ENCODE measurements at regions not wholly inside any gene's neighbourhood (a gene's known extent, or its start where the extent isn't known, plus 50 kb on each side); places are given as distances from the start of the nearest gene placed in this dataset.

DNA sequence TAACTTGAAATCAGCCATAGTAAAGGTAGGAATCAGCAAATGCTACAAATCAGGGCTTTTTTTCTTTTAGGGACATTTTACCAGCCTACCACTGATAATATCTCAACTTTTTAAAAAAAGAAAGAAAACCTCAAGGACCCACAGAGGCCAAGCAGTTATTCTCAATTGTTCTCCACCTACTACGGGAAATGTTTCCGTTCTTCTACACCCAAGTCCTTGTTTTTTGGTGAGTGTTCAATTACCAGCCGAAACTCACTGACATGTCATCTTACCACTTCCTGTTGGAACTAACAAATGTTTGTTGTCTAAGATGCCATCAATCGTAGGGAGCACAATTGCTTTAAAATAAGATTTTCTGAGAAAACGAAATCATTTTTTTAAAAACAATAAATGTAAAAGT, 50.2 kb upstream of the CDK1 start:
- no peaks in the 10 kb centered on the region for H3K36me3 ChIP-seq (ENCODE audit: insufficient read depth)
- no peak overlapping the region for H3K27ac ChIP-seq (ENCODE audit: low read depth)
- H3K4me3 ChIP-seq (ENCODE audit: low read depth, low read length) = no peak overlapping the region
- no peaks in the 10 kb centered on the region for H3K4me1 ChIP-seq (ENCODE audit: insufficient read depth)
- WGBS = 83% methylated on average over 5 of the region's 5 CpGs
- no peak for DNase-seq (ENCODE audit: extremely low spot score)

DNA sequence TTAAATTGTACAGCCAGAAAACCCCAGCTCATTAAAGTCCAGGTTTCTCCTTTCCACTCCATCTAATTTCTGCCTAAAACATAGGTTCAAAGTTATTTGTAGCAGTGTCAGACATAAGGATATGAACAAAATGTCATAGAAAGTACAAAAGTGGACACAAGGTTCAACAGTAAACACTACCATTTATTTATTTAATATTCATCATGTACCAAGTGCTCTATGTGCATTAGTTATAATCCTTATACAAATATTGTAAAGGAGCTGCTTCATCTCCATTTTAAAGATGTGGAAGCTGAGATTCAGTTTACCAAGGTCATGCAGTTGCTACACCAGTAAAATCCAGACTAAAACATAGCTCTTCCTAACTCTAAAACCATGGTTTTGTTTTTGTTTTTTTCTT, 52.0 kb upstream of the CDK1 start:
- no peaks in the 10 kb centered on the region for H3K36me3 ChIP-seq (ENCODE audit: insufficient read depth)
- no peak for DNase-seq (ENCODE audit: extremely low spot score)
- H3K27ac ChIP-seq (ENCODE audit: low read depth) = no peak overlapping the region

GRCh38 chr10:60722623-60723022, 55.7 kb upstream of the CDK1 start:
- WGBS = 85% methylated on average over 3 of the region's 3 CpGs
- Histone ChIP-seq H3K27ac (ENCODE audit: low read depth) (no peak overlapping the region), H3K4me1 (ENCODE audit: insufficient read depth) (no peaks in the 10 kb centered on the region), H3K36me3 (ENCODE audit: insufficient read depth) (no peaks in the 10 kb centered on the region), H3K4me3 (ENCODE audit: low read depth, low read length) (no peak overlapping the region)
- no peak for DNase-seq (ENCODE audit: extremely low spot score)

More for the DNA sequence above, 52.0 kb upstream of the CDK1 start:
- H3K4me3 ChIP-seq (ENCODE audit: low read depth, low read length) = no peak overlapping the region
- no peaks in the 10 kb centered on the region for H3K4me1 ChIP-seq (ENCODE audit: insufficient read depth)

DNA sequence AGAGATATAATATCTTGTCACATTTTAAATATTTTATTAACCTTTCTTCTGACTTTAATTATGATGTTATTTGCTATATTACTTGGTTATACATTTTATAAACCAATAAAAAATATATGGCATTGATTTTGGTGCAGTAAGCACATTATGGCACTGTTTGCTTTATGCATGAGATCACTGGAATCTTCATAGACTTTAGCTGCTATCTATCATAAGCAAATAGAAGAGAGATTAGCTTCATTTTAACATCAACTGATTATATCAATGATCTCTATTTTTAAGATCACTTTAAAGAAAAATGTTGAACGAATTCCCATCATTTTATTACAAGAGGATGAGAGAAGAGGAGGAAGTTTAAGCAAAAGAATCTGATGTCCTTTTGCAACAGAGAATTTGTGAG, 58.6 kb upstream of the CDK1 start:
- Histone ChIP-seq H3K4me1 (ENCODE audit: insufficient read depth) (no peaks in the 10 kb centered on the region), H3K4me3 (ENCODE audit: low read depth, low read length) (no peak overlapping the region), H3K27ac (ENCODE audit: low read depth) (no peak overlapping the region), H3K36me3 (ENCODE audit: insufficient read depth) (no peaks in the 10 kb centered on the region)
- WGBS = 42% methylated on average over 1 of the region's 1 CpG
- no peak for DNase-seq (ENCODE audit: extremely low spot score)

GRCh38 chr10:60718886-60719285, 59.4 kb upstream of the CDK1 start:
- Histone ChIP-seq H3K4me1 (ENCODE audit: insufficient read depth) (no peaks in the 10 kb centered on the region), H3K4me3 (ENCODE audit: low read depth, low read length) (no peak overlapping the region), H3K36me3 (ENCODE audit: insufficient read depth) (no peaks in the 10 kb centered on the region), H3K27ac (ENCODE audit: low read depth) (no peak overlapping the region)
- 35% methylated on average over 1 of the region's 1 CpG for WGBS
- DNase-seq (ENCODE audit: extremely low spot score) = no peak

DNA sequence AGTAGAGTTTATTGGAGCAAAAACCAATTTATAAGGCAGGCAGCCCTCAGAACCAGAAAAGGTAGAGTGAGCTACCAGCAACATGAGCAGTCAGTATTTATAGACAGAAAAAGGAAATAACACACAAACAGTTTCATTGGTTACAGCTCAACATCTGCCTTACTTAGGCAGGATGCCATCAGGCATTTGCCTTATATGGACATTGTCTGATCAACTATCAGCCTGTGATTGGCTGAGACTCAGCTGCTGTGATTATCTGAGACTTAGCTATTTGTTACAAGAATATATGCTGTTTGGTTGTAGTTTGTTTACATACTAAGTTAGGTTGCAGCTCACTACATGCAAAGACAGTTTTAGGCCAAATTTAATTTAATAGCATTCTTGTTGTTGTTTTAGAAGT, 60.4 kb upstream of the CDK1 start:
- Histone ChIP-seq H3K36me3 (ENCODE audit: insufficient read depth) (no peaks in the 10 kb centered on the region), H3K4me1 (ENCODE audit: insufficient read depth) (no peaks in the 10 kb centered on the region), H3K27ac (ENCODE audit: low read depth) (no peak overlapping the region), H3K4me3 (ENCODE audit: low read depth, low read length) (no peak overlapping the region)
- no peak for DNase-seq (ENCODE audit: extremely low spot score)

GRCh38 chr10:60714233-60714632, 64.0 kb upstream of the CDK1 start:
- Histone ChIP-seq H3K27ac (ENCODE audit: low read depth) (no peak overlapping the region), H3K4me1 (ENCODE audit: insufficient read depth) (no peaks in the 10 kb centered on the region), H3K36me3 (ENCODE audit: insufficient read depth) (no peaks in the 10 kb centered on the region), H3K4me3 (ENCODE audit: low read depth, low read length) (no peak overlapping the region)
- 86% methylated on average over 2 of the region's 2 CpGs for WGBS
- DNase-seq (ENCODE audit: extremely low spot score) = no peak

DNA sequence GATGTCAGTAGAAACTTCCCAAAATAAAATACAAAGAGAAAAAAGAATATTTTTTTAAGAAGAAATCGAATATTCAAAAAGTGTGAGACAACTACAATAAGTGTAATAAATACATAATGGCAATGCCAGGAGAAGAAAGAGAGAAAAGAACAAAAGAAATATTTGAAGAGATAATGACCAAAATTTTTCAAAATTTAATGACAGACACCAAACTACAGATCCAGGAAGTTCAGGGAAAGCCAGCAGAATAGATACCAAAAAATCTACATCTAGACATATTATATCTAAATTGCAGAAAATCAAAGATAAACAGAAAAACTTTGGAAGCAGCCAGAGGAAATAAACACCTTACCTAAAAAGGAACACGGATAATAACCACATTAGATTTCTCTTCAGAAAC, 66.8 kb upstream of the CDK1 start:
- 90% methylated on average over 2 of the region's 2 CpGs for WGBS
- DNase-seq (ENCODE audit: extremely low spot score) = no peak
- H3K4me3 ChIP-seq (ENCODE audit: low read depth, low read length) = no peak overlapping the region
- no peaks in the 10 kb centered on the region for H3K4me1 ChIP-seq (ENCODE audit: insufficient read depth)
- no peaks in the 10 kb centered on the region for H3K36me3 ChIP-seq (ENCODE audit: insufficient read depth)
- no peak overlapping the region for H3K27ac ChIP-seq (ENCODE audit: low read depth)

DNA sequence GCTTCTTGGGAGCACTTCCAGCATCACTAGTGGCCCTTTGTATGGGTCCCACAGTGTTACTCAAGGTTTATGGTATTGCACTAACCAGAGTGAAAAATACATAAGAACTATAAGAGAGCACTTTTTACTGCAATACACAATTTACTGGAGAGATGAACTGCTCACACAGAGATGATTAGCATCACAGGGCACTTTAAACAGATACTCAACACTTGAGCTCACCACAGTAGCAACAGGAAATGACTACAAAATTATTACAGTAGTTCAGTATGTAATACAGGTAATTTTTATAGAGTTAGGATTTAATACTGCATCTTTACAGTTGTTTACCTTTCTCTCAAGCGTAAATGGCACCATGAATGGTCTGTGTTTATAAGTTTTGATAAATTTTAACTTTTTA, 68.2 kb upstream of the CDK1 start:
- Histone ChIP-seq H3K4me1 (ENCODE audit: insufficient read depth) (no peaks in the 10 kb centered on the region), H3K36me3 (ENCODE audit: insufficient read depth) (no peaks in the 10 kb centered on the region), H3K27ac (ENCODE audit: low read depth) (no peak overlapping the region), H3K4me3 (ENCODE audit: low read depth, low read length) (no peak overlapping the region)
- DNase-seq (ENCODE audit: extremely low spot score) = no peak
- WGBS = 96% methylated on average over 1 of the region's 1 CpG

DNA sequence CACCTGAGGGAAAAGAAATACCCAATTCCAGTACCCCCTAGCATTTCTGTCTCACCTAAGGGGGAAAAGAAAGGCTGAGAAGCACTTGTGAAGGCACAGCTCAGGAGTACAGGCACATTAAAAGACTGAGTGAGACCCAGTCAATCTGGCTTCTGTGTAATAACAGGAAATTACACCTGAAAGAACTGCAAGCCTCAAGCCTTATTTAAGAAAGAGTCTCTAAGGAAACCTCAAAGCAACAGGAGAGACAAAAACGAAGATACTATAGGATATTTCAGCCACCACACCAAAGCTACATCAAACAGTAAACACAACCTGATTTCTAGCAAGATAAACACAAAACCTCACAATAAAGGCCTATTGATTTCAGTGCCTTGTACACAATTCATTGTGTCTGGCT, 69.6 kb upstream of the CDK1 start:
- H3K27ac ChIP-seq (ENCODE audit: low read depth) = peak overlapping the region; percentile 23
- no peaks in the 10 kb centered on the region for H3K36me3 ChIP-seq (ENCODE audit: insufficient read depth)
- DNase-seq (ENCODE audit: extremely low spot score) = no peak
- WGBS = 0% methylated on average over 1 of the region's 1 CpG
- H3K4me1 ChIP-seq (ENCODE audit: insufficient read depth) = no peaks in the 10 kb centered on the region
- no peak overlapping the region for H3K4me3 ChIP-seq (ENCODE audit: low read depth, low read length)

- no peaks in the 10 kb centered on the region for H3K4me1 ChIP-seq (ENCODE audit: insufficient read depth)
- WGBS = 81% methylated on average over 4 of the region's 4 CpGs
- H3K27ac ChIP-seq (ENCODE audit: low read depth) = no peak overlapping the region
- no peak overlapping the region for H3K4me3 ChIP-seq (ENCODE audit: low read depth, low read length)
- H3K36me3 ChIP-seq (ENCODE audit: insufficient read depth) = no peaks in the 10 kb centered on the region
- DNase-seq (ENCODE audit: extremely low spot score) = no peak
Measured at GRCh38 chr10:60707841-60708240, 70.4 kb upstream of the CDK1 start.

DNA sequence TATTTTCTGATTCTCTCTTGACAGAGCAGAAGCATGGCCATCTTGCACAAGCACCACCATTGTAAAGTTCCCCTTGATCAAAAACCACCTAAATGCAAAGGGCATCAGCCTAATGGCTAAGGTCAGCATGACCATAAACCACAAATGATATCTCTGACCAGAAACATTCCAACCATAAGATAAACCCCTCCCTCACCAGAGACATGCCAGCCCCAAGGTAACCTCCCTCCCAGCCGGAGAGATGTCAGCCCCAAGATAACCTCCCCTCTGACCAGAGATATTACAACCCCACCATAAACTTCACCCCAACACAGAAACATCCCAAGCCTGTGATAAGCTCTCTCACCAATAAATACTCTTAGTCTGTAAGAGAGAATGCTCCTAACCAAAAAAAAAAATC, 72.1 kb upstream of the CDK1 start:
- 67% methylated on average over 1 of the region's 1 CpG for WGBS
- Histone ChIP-seq H3K4me3 (ENCODE audit: low read depth, low read length) (no peak overlapping the region), H3K36me3 (ENCODE audit: insufficient read depth) (no peaks in the 10 kb centered on the region), H3K4me1 (ENCODE audit: insufficient read depth) (no peaks in the 10 kb centered on the region), H3K27ac (ENCODE audit: low read depth) (no peak overlapping the region)
- DNase-seq (ENCODE audit: extremely low spot score) = no peak

DNA sequence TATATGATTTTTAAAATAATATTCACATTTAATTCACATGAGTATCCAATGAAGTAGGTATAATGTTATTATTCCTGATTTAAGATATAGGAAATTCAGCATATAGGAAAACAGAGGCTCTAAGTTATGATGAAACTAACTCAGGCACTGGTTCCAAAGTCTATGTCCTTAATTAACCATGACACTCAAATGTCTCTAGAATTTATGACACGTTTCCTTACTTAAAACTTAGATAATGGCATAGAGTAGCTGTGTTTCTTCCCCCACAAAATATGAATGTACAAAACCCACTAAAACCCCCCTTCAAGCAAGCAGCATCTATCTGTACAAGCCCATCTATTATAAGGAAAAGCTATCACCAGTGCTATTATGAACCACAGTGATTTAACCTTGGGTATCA, 72.9 kb upstream of the CDK1 start:
- Histone ChIP-seq H3K36me3 (ENCODE audit: insufficient read depth) (no peaks in the 10 kb centered on the region), H3K27ac (ENCODE audit: low read depth) (no peak overlapping the region), H3K4me3 (ENCODE audit: low read depth, low read length) (no peak overlapping the region), H3K4me1 (ENCODE audit: insufficient read depth) (no peaks in the 10 kb centered on the region)
- 88% methylated on average over 1 of the region's 1 CpG for WGBS
- no peak for DNase-seq (ENCODE audit: extremely low spot score)

DNA sequence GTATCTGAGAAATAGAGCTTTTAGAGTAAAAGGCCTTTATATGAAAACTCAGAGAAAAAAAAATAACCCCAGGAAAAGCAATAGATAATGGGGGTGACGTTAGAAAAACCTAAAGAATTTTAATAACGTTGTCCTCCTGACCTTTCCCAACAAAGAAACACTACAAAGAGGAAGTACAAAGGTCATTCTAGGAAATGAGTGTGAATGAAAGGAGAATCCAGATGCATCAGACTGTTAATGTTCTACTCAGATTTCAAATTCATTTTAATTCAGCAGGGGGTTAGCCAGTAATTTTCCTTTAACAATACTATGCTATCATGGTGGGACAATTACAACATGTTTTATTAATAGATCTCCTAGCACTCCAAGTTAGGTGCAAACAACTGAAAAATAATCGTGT, 73.8 kb upstream of the CDK1 start:
- H3K4me1 ChIP-seq (ENCODE audit: insufficient read depth) = no peaks in the 10 kb centered on the region
- no peaks in the 10 kb centered on the region for H3K36me3 ChIP-seq (ENCODE audit: insufficient read depth)
- H3K4me3 ChIP-seq (ENCODE audit: low read depth, low read length) = no peak overlapping the region
- no peak for DNase-seq (ENCODE audit: extremely low spot score)
- H3K27ac ChIP-seq (ENCODE audit: low read depth) = no peak overlapping the region
- 34% methylated on average over 3 of the region's 3 CpGs for WGBS

DNA sequence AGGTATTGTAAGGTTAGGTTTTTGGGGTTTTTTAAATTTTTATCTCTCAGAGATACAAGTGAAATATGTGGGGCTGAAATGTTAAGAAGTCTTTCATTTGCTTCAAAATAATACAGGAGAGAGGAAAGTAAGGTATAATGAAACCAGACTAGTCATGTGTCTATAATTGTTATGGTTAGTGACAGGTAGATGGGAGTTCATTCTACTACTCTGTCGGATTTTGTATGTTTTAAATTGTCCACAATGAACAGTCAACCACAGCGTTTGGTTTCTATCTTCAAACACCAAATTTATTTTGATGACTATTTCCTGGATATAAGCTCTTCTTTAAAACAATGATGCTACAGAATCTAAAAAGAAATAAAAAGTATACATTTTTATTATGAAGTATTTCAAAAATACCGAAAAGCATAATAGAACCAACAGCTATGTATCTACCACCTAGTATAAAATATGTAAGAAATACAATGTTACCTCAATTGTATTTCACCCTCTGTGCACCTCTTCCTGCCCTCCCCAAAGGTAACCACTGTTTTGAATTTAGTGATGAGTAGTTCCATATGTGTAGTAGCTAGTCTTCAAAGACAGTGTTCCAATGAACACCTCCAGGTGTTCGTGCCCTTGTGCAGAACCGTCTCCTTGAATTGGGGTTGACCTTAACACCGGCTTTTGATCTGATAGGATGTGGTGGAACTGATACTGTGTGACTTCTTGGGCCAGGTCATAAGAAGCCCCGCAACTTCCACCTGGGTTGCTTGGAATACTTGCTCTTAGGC, 74.8 kb upstream of the CDK1 start:
- Histone ChIP-seq H3K27ac (ENCODE audit: low read depth) (no peak overlapping the region), H3K4me3 (ENCODE audit: low read depth, low read length) (no peak overlapping the region), H3K36me3 (ENCODE audit: insufficient read depth) (no peaks in the 10 kb centered on the region), H3K4me1 (ENCODE audit: insufficient read depth) (no peaks in the 10 kb centered on the region)
- no peak for DNase-seq (ENCODE audit: extremely low spot score)
- WGBS = 79% methylated on average over 7 of the region's 7 CpGs

Data from urinary bladder (tissue), 3 donors.